Smooth muscle cell (in vitro differentiated cells): ENCODE measurements at regions not wholly inside any gene's neighbourhood (a gene's known extent, or its start where the extent isn't known, plus 50 kb on each side); places are given as distances from the start of the nearest gene placed in this dataset.
A peak's percentile ranks its signal among the peaks of the same experiment; 100 is the strongest.

Experiments
- DNase-seq: peaks from one replicate; lab custom pipeline; 2025; ENCODE audit not compliant: unreplicated experiment; lab: John Stamatoyannopoulos, UW
- H2AFZ ChIP-seq: fragments of 200-600 bp; sonication (generic); 2 replicates; pipeline ENCODE4 v1.6.0; 2016; ENCODE audit warnings: antibody characterized with exemption, low read depth, mild to moderate bottlenecking
- H3F3A ChIP-seq: fragments of 200-600 bp; sonication (generic); 2 replicates; pipeline ENCODE4 v1.6.0; 2017; ENCODE audit warnings: antibody characterized with exemption, low read depth
- H3K27ac ChIP-seq: fragments of 200-600 bp; sonication (generic); 2 replicates; pipeline ENCODE4 v1.5.1; 2016; ENCODE audit warnings: low read depth, mild to moderate bottlenecking
- H3K27me3 ChIP-seq: fragments of 200-600 bp; sonication (generic); 2 replicates; pipeline ENCODE4 v1.6.1; 2016; ENCODE audit warnings: low read depth, mild to moderate bottlenecking
- H3K36me3 ChIP-seq: fragments of 200-600 bp; sonication (generic); 2 replicates; pipeline ENCODE4 v1.5.1; 2016; ENCODE audit warnings: low read depth
- H3K4me1 ChIP-seq: fragments of 200-600 bp; sonication (generic); 2 replicates; pipeline ENCODE4 v1.5.1; 2016; ENCODE audit warnings: low read depth
- H3K4me2 ChIP-seq: fragments of 200-600 bp; sonication (generic); 2 replicates; pipeline ENCODE4 v1.6.0; 2016; ENCODE audit warnings: mild to moderate bottlenecking
- H3K4me3 ChIP-seq: fragments of 200-600 bp; sonication (generic); 2 replicates; pipeline ENCODE4 v1.5.1; 2016; ENCODE audit warnings: mild to moderate bottlenecking
- H3K79me2 ChIP-seq: fragments of 200-600 bp; sonication (generic); 2 replicates; pipeline ENCODE4 v1.6.0; 2016; ENCODE audit warnings: low read depth, mild to moderate bottlenecking
- H3K9ac ChIP-seq: fragments of 200-600 bp; sonication (generic); 2 replicates; pipeline ENCODE4 v1.6.0; 2016; ENCODE audit warnings: low read depth
- H3K9me3 ChIP-seq: fragments of 200-600 bp; sonication (generic); replicated peaks from 2 replicates; pipeline ENCODE4 v1.5.1; 2016; ENCODE audit warnings: low read depth
- H4K20me1 ChIP-seq: fragments of 200-600 bp; sonication (generic); 2 replicates; pipeline ENCODE4 v1.6.0; 2016; ENCODE audit warnings: low read depth
- WGBS: methylation state at CpG from one replicate; pipeline ENCODE4 v1.1.7; 2016; ENCODE audit warnings: low lambda C conversion rate; 5-methylcytosine and 5-hydroxymethylcytosine counted together
- TF ChIP-seq, protein P1 (sequence below): fragments of 200-600 bp; sonication (generic); IDR thresholded peaks from 2 replicates; pipeline ENCODE4 v1.5.1; 2017; ENCODE audit warnings: borderline replicate concordance, mild to moderate bottlenecking, antibody characterized with exemption; ENCODE audit not compliant: insufficient read depth, poor library complexity, severe bottlenecking

DNA sequence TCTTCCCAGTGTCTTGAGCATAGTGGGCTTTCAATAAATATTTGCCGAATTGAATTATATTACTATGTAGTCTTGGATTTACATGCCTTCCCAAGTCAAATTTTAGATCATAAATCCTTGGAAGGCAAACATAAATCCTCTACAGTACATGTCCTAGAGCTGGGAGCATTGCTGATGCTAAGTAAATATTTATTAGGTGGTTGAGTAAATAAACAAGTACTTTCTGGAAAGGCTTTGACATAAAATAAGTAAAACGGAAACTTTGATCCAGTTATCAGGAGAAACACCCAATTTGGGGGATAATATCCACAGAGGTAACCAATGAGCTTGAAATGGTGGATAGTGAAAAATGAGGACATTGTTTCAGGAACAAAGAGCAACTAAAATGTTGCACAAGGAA lies 162.8 kb upstream of the SVIL start:
- Histone ChIP-seq H4K20me1 (no peaks in the 10 kb centered on the region), H3K4me3 (no peak overlapping the region), H3K27me3 (no peaks in the 10 kb centered on the region), H3K9ac (no peak overlapping the region), H3F3A (no peaks in the 10 kb centered on the region), H2AFZ (no peak overlapping the region), H3K79me2 (no peaks in the 10 kb centered on the region), H3K4me1 (no peaks in the 10 kb centered on the region), H3K27ac (no peak overlapping the region), H3K4me2 (no peak overlapping the region), H3K9me3 (no peaks in the 10 kb centered on the region), H3K36me3 (no peaks in the 10 kb centered on the region)
- TF ChIP-seq, protein P1, sequence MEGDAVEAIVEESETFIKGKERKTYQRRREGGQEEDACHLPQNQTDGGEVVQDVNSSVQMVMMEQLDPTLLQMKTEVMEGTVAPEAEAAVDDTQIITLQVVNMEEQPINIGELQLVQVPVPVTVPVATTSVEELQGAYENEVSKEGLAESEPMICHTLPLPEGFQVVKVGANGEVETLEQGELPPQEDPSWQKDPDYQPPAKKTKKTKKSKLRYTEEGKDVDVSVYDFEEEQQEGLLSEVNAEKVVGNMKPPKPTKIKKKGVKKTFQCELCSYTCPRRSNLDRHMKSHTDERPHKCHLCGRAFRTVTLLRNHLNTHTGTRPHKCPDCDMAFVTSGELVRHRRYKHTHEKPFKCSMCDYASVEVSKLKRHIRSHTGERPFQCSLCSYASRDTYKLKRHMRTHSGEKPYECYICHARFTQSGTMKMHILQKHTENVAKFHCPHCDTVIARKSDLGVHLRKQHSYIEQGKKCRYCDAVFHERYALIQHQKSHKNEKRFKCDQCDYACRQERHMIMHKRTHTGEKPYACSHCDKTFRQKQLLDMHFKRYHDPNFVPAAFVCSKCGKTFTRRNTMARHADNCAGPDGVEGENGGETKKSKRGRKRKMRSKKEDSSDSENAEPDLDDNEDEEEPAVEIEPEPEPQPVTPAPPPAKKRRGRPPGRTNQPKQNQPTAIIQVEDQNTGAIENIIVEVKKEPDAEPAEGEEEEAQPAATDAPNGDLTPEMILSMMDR, result no peak
- 89% methylated on average over 2 of the region's 2 CpGs for WGBS
- no peak for DNase-seq

DNA sequence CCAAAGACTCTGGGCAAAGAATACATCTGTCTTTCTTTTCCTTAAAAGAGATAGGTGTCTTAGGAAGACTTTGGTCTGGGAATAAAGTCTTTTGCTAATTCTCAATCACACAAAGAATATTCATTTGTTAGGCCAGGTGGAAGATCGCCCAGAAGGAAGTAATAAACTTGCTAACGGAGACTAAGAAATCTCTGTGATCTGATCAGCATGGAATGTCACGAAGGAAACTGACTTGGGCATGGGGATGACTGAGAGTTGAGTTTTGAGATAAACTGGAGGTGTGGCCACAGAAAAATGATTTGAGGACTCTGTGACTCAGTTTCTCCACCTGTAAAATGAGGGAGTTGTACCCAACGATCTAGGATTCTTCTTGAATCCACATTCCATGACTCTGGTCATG lies 161.1 kb upstream of the SVIL start:
- Histone ChIP-seq H3K36me3 (no peaks in the 10 kb centered on the region), H2AFZ (peak overlapping the region; percentile 21), H3K4me1 (no peaks in the 10 kb centered on the region), H3K27ac (no peak overlapping the region), H3K9me3 (no peaks in the 10 kb centered on the region), H3K79me2 (no peaks in the 10 kb centered on the region), H3K9ac (no peak overlapping the region), H3K27me3 (no peaks in the 10 kb centered on the region), H3K4me3 (no peak overlapping the region), H3K4me2 (no peak overlapping the region), H3F3A (no peaks in the 10 kb centered on the region), H4K20me1 (no peaks in the 10 kb centered on the region)
- no peak for DNase-seq
- 69% methylated on average over 4 of the region's 4 CpGs for WGBS
- TF ChIP-seq, protein P1, result no peak

DNA sequence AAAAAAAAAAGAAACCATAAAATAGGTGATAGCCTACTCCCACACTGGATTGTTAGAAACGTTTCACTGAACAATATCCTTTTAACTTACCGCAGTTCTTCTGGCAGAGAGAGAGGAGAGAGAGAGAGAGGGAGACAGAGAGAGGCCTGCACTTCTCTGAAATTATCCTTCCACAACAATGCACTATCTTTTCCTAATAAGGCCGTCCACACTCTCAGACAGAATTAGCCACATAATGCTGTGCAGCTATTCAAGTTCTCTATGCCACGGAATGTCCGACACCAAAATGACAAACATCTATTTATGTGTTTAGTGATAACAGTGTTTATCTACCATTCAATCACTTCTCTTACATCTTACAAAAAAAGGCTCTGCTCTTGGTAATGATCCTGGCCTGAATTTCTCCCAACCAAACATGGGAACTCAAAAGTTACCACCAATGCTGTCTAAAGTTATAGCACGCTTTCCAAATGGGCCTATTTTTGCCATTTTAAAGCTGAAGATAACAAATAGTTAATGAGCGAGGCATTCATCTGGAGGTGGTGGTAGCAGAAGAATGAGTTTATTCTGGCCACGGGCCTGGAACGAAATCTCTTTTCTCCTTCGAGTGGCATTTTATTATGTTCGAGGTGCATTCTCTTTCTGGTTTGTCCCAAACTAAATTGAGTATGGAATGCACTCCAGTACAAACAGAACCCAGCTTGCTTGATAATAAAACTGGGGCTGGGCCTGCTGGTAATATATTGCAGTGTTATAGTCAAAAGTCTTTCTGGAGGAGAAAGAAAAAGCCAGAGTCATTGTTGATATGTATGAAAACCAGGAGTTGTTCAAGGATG lies 160.2 kb upstream of the SVIL start:
- Histone ChIP-seq H3K27me3 (no peaks in the 10 kb centered on the region), H2AFZ (peak overlapping the region; percentile 21)

More for the DNA sequence above, 160.2 kb upstream of the SVIL start:
- Histone ChIP-seq H3K79me2 (no peaks in the 10 kb centered on the region), H3K9me3 (no peaks in the 10 kb centered on the region), H3K4me1 (no peaks in the 10 kb centered on the region), H3K36me3 (no peaks in the 10 kb centered on the region), H3K4me2 (peak overlapping the region; percentile 1), H3K4me3 (no peak overlapping the region), H3K9ac (no peak overlapping the region), H3F3A (no peaks in the 10 kb centered on the region), H3K27ac (no peak overlapping the region), H4K20me1 (no peaks in the 10 kb centered on the region)
- 58% methylated on average over 10 of the region's 11 CpGs for WGBS
- TF ChIP-seq, protein P1, result no peak
- no peak for DNase-seq
